ENCODE measurements at regions not wholly inside any gene's neighbourhood (a gene's known extent, or its start where the extent isn't known, plus 50 kb on each side); places are given as distances from the start of the nearest gene placed in this dataset.

DNA sequence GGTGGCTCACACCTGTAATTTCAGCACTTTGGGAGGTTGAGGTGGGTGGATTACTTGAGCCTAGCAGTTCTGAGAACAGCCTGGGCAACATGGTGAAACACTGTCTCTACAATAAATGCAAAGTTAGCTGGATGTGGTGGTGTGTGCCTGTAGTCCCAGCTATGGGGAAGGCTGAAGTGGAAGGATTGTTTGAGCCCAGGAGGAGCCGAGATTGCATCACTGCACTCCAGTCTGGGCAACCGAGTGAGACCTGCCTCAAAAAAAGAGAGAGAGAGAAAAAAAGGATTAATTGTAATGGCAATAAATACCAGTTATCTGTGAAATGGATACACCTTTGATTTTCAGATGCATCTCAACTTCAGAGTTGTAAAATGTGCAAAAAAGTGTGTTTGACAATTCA lies 58.8 kb downstream of the SPRY1 start:
- POLR2A ChIA-PET = no interaction called here
- CTCF ChIA-PET = no interaction called here
- Mint-ChIP-seq H3K4me3 (no peak overlapping the region), H3K9me3 (no peaks in the 10 kb centered on the region), H3K27me3 (peaks cover 4% of the 10 kb centered on the region), H3K4me1 (peaks cover 1% of the 10 kb centered on the region), H3K36me3 (ENCODE audit: low read depth) (no peaks in the 10 kb centered on the region), H3K27ac (no peak overlapping the region)
- no peak for DNase-seq

DNA sequence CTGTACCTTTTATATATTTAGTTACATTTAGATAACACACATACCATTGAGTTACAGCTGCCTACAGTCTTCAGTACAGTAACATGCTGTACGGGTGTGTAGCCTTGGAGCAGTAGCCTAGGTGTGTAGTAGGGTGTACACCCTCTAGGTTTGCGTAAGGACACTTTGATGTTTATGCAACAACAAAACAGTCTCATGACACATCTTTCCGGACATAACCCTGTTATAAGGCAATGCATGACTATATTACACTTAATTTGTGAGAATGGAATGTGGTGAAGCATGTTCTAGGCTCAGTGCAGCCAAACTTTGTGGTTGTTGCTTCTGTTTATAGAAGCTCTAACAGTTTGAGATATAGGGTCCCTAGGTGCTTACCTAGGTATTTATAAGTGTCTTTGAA lies 65.4 kb downstream of the SPRY1 start:
- no peaks in the 10 kb centered on the region for H3K36me3 Mint-ChIP-seq (ENCODE audit: low read depth)
- no peaks in the 10 kb centered on the region for H3K9me3 Mint-ChIP-seq
- peaks cover 9% of the 10 kb centered on the region for H3K27me3 Mint-ChIP-seq
- H3K27ac Mint-ChIP-seq = no peak overlapping the region
- H3K4me3 Mint-ChIP-seq = no peak overlapping the region
- no peaks in the 10 kb centered on the region for H3K4me1 Mint-ChIP-seq
- DNase-seq = no peak
- POLR2A ChIA-PET = no interaction called here
- CTCF ChIA-PET = no interaction called here

DNA sequence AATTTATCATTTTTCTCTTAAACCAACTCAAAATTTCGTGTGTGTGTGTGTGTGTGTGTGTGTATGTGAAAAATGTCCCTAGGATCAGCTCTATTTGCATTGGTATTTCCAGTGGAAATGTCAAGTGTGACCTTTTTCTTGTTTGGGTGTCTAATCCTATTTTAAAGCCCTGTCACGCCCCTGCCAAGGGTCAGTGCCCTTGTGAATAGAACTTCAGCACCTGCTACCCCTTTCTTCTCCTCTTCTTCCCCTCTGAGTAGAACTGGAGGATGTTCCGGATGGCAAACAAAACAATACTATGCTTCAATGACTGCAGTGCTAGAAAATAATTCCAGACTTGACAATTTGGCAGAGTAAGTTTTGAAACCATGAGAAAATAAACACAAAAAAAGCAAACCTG lies 67.3 kb downstream of the SPRY1 start:
- Mint-ChIP-seq H3K27ac (no peak overlapping the region), H3K9me3 (no peaks in the 10 kb centered on the region), H3K36me3 (ENCODE audit: low read depth) (no peaks in the 10 kb centered on the region), H3K4me1 (no peaks in the 10 kb centered on the region), H3K27me3 (peaks cover 9% of the 10 kb centered on the region), H3K4me3 (no peak overlapping the region)
- no peak for DNase-seq
- ChIA-PET CTCF (no interaction called here), POLR2A (no interaction called here)

DNA sequence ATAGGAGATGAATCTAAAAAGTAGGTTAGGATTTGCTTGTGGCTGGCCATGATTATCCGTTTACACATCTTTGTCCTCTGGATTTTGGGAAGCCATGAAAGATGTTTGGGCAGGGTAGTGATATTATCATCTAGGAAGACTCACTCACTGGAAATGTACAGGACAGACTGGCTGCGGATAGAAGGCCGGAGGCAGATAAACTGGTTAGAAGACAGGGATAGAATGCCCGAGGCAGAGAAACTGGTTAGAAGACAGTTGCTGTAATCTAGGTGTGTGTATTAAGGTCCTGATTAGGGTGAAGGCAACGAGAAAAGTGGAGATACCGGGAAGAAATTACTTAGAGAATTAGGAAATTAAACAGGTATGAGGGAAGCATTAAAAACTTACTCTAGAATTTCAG lies 68.8 kb downstream of the SPRY1 start:
- no peak for DNase-seq
- CTCF ChIA-PET = no interaction called here
- Mint-ChIP-seq H3K9me3 (no peaks in the 10 kb centered on the region), H3K27me3 (peaks cover 9% of the 10 kb centered on the region), H3K36me3 (ENCODE audit: low read depth) (no peaks in the 10 kb centered on the region), H3K4me1 (no peaks in the 10 kb centered on the region), H3K27ac (no peak overlapping the region), H3K4me3 (no peak overlapping the region)
- POLR2A ChIA-PET = no interaction called here

DNA sequence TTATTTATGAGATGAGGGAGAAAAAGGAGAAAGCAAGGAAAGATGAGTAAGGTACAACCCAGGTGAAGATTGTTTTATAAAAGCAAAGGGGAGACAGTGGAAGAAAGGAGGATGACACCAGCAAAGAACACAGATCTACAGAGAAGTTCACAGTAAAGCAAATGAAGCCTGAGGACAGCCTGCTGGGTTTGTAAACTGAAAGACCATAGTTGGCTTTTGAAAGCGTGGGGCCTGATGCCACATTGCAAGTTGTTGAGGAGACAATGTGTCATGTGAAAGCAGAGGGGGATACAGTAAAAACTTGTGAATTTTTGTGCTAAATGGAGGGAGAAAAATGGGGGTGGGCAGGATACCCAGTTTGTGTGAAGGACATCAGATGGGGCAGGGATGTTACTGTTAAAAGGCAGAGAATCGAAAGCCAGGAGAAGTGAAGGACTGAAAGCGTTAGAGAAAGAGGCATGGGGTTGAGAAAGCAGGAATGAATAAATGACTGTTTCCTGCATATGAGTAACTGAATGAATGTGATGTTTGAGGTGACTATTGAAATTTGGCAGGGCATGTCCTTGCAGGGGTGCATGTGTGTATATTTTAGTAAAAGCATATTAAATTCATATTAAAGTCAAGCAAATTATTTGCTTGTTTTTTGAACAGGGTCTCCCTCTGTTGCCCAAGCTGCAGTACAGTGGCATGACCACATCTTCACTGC lies 69.6 kb downstream of the SPRY1 start:
- peaks cover 9% of the 10 kb centered on the region for H3K27me3 Mint-ChIP-seq
- no peak overlapping the region for H3K27ac Mint-ChIP-seq
- H3K4me1 Mint-ChIP-seq = no peaks in the 10 kb centered on the region
- ChIA-PET CTCF (no interaction called here), POLR2A (no interaction called here)
- H3K36me3 Mint-ChIP-seq (ENCODE audit: low read depth) = no peaks in the 10 kb centered on the region
- H3K4me3 Mint-ChIP-seq = no peak overlapping the region
- DNase-seq = no peak
- no peaks in the 10 kb centered on the region for H3K9me3 Mint-ChIP-seq

DNA sequence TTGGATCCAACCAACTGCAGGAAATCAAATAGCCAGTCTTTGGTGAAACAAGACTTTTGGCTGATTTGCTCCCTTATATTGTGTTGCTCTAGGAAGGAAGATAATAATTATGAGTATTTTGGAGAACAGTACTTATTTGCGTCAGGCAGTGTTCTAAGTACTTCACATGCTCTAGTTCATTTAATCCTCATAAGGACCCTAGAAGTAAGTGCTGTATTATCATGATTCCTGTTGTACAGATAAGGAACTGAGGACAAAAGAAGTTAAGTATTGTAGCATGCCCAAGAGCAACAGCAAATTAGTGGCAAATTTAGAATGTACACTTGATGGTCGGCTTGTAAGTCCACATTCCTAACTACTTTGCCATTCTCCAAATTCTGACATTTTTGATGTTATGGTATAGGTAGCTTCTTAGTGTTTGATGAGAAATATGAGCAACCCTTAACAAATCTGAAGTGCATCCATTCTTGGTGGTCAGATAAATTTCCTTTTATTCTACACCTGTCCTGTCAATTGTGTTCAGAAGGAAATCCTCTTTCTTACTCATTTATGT lies 72.0 kb downstream of the SPRY1 start:
- H3K4me1 Mint-ChIP-seq = no peaks in the 10 kb centered on the region
- POLR2A ChIA-PET = no interaction called here
- no peaks in the 10 kb centered on the region for H3K36me3 Mint-ChIP-seq (ENCODE audit: low read depth)
- H3K27ac Mint-ChIP-seq = no peak overlapping the region
- H3K27me3 Mint-ChIP-seq = peaks cover 10% of the 10 kb centered on the region
- no peak overlapping the region for H3K4me3 Mint-ChIP-seq
- H3K9me3 Mint-ChIP-seq = no peaks in the 10 kb centered on the region
- no peak for DNase-seq
- CTCF ChIA-PET = no interaction called here

DNA sequence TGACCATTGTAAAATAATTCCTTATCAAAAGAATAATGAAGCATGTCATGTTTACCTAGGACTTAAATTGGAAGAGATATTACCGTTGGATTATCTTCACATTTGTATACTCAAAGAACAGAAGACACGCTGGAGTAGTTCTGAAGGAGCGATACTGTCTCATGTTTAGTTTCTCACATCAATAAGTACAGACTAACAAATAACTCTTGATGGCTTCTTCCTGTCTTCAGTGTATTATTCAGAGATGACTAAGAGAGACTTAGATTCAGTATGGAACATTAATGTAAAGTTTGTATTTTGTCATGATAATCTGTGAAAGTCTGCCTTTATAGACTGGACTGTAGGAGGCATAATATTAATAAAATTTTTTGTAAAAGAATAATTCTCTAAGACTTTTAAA lies 72.7 kb downstream of the SPRY1 start:
- H3K27ac Mint-ChIP-seq = no peak overlapping the region
- no peak overlapping the region for H3K4me3 Mint-ChIP-seq
- H3K9me3 Mint-ChIP-seq = no peaks in the 10 kb centered on the region
- H3K36me3 Mint-ChIP-seq (ENCODE audit: low read depth) = no peaks in the 10 kb centered on the region
- ChIA-PET POLR2A (no interaction called here), CTCF (no interaction called here)
- peaks cover 7% of the 10 kb centered on the region for H3K27me3 Mint-ChIP-seq
- no peaks in the 10 kb centered on the region for H3K4me1 Mint-ChIP-seq
- DNase-seq = no peak

DNA sequence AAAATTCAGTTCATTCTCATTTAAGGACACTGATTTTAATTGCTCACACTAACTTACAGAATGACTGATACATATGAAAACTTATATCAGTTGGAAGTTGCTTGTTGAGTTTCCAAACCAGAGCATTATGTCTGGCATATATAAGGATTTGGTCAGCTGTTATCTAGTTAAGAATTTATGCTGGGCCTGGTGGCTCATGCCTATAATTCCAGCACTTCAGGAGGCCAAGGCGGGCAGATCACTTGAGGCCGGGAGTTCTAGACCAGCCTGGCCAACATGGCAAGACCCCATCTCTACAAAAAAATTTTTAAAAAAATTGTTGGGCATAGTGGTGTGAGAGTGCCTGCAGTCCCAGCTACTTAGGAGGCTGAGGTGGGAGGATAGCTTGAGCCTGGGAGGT lies 73.1 kb downstream of the SPRY1 start:
- Mint-ChIP-seq H3K4me3 (no peak overlapping the region), H3K4me1 (no peaks in the 10 kb centered on the region), H3K27ac (no peak overlapping the region), H3K27me3 (peaks cover 6% of the 10 kb centered on the region), H3K36me3 (ENCODE audit: low read depth) (no peaks in the 10 kb centered on the region), H3K9me3 (no peaks in the 10 kb centered on the region)
- no peak for DNase-seq
- ChIA-PET CTCF (no interaction called here), POLR2A (no interaction called here)

DNA sequence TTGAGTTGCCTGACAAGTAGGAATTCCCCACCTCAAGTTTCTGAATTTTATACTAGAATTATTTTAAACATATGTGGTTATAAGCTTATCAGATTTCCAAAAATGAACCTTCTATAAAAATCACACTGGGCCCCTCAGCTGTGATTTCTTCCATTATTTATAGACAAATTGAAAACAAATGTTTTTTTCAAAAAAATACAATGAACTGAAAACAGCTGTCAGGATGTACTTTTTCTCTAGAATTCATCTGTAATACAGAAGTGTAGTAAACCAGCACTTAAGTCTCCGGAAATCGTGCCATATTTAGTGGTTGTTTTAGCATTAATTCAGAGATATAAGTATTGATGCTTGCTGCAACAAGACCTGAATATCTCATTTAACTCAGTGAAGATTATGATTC lies 74.0 kb downstream of the SPRY1 start:
- peaks cover 4% of the 10 kb centered on the region for H3K27me3 Mint-ChIP-seq
- no peaks in the 10 kb centered on the region for H3K4me1 Mint-ChIP-seq
- DNase-seq = no peak
- no peak overlapping the region for H3K27ac Mint-ChIP-seq
- H3K36me3 Mint-ChIP-seq (ENCODE audit: low read depth) = no peaks in the 10 kb centered on the region
- no peaks in the 10 kb centered on the region for H3K9me3 Mint-ChIP-seq
- no peak overlapping the region for H3K4me3 Mint-ChIP-seq
- ChIA-PET CTCF (no interaction called here), POLR2A (no interaction called here)

DNA sequence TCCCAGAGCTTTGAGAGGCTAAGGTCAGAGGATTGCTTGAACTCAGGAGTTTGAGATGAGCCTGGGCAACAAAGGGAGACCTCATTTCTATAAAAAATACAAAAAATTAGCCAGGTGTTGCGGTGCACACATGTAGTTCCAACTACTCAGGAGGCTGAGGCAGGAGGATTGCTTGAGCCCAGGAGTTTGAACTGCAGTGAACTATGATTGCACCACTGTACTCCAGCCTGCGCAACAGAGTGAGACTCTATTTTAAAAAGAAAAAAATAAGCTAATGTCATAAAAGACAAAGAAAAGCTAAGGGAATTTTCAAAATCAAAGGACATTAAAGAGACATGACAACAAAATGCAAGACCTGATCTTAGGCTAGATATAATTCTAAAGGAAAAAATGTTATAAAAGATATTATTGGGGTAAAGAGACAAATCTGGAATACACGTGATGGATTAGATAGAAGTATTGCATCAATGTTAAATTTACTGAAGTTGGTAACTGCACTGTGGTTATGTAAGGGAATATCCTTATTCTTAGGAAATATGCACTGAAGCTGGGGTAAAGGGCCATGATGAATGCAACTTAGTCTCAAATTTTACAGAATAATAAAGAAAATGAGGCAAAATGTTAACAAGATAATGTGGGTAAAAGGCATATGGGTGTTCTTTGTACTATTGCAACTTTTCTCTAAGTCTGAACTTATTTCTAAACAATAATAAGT lies 75.2 kb downstream of the SPRY1 start:
- ChIA-PET CTCF (no interaction called here), POLR2A (no interaction called here)
- Mint-ChIP-seq H3K27ac (no peak overlapping the region), H3K4me1 (no peaks in the 10 kb centered on the region), H3K9me3 (no peaks in the 10 kb centered on the region), H3K4me3 (no peak overlapping the region), H3K36me3 (ENCODE audit: low read depth) (no peaks in the 10 kb centered on the region), H3K27me3 (peaks cover 2% of the 10 kb centered on the region)
- DNase-seq = no peak

DNA sequence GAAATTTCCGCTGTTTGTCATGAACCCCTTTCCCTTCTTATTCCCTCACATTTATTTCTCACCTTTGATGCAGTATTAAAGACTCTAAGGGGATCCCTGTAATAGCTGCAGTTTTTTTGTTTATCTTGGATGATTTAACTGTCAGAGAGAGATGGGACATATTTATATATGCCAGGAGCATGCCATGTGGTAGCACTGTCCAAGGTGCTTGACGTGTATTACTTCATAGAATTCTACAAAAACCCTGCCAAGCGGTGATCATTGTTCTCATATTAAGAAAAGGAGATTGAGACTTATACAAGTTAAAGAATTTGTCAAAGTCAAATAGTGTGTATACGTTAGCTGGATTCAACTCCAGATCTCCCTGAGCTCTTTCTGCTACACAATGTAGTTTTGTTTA lies 78.2 kb downstream of the SPRY1 start:
- no peaks in the 10 kb centered on the region for H3K9me3 Mint-ChIP-seq
- ChIA-PET CTCF (interaction anchor here (0.9 kb wide), 1 partner anchor 13 kb away, joined by 3 read pairs; no protein-coding TSS in a partner anchor), POLR2A (no interaction called here)
- peaks cover 2% of the 10 kb centered on the region for H3K27me3 Mint-ChIP-seq
- no peaks in the 10 kb centered on the region for H3K36me3 Mint-ChIP-seq (ENCODE audit: low read depth)
- peaks cover 24% of the 10 kb centered on the region for H3K4me1 Mint-ChIP-seq
- H3K27ac Mint-ChIP-seq = no peak overlapping the region
- no peak for DNase-seq
- no peak overlapping the region for H3K4me3 Mint-ChIP-seq

DNA sequence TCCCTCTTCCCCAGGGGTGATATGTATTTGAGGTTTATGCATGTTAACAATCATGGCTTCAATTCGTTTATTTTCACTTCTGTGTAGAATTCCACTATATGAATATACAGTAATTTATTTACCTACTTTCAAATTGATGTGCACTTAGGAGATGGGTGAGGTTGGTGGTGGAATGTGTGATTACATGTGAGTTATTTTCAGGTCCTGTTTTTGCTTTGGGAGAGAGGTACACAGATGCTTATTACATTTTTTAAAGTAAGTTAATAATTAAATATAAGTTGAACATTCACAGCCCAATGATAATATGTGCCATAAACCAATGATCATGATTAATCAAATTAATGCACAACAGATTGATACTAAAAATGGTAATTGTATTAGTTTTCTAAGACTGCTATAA lies 79.5 kb downstream of the SPRY1 start:
- DNase-seq = no peak
- Mint-ChIP-seq H3K27me3 (peaks cover 2% of the 10 kb centered on the region), H3K4me1 (peaks cover 24% of the 10 kb centered on the region), H3K9me3 (no peaks in the 10 kb centered on the region), H3K4me3 (no peak overlapping the region), H3K27ac (no peak overlapping the region), H3K36me3 (ENCODE audit: low read depth) (no peaks in the 10 kb centered on the region)
- POLR2A ChIA-PET = no interaction called here
- CTCF ChIA-PET = no interaction called here

DNA sequence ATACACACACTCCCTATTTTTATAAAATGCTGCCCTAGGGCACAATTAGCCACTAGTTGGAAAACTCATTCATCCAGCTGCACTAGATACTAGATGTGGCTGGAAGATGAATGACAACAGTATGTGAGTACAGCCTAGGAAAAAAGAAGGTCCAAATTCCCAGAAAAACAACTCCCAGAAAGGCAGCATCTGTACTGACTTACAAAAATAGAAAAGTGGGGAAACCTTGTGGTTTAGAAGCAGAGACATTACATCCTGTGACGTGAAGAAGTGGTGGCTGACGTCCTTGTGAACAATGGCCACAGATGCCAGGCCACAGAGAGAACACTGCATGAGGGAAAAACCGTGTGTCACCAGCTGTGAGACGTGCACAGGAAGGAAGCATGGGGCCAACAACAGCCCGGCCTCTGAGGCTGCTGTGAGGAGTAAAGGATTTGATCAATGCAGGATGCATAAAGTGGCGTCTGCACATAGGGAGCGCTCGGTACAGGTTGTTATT lies 81.2 kb downstream of the SPRY1 start:
- Mint-ChIP-seq H3K36me3 (ENCODE audit: low read depth) (no peaks in the 10 kb centered on the region), H3K27me3 (no peaks in the 10 kb centered on the region), H3K4me1 (peaks cover 24% of the 10 kb centered on the region), H3K27ac (peak overlapping the region; percentile 17), H3K4me3 (no peak overlapping the region), H3K9me3 (no peaks in the 10 kb centered on the region)
- ChIA-PET CTCF (no interaction called here), POLR2A (no interaction called here)
- DNase-seq = peak; percentile 77

DNA sequence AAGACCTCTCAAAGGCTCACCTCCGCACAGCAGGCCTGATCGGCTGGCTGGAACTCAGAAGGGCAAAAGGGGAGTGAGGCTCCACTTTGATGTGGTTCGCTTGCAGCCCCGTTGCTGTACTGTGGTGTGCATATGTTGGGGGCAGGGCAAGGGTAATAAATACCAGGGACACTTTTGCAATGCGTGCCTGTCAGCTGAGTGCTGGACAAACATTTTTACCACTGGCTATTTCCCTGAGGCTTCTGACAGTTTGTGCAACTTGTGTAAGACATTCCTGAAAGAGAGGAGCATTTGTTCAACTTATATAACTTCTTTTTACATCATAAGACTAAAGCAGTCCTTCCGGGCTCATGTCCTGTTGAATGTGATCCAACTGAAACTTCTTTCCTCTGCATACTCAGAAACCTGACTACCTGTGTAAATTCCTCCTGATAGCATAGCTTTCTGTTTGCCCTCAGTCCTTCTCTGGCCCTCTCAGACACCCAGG lies 82.3 kb downstream of the SPRY1 start:
- Mint-ChIP-seq H3K9me3 (no peaks in the 10 kb centered on the region), H3K4me3 (no peak overlapping the region), H3K27me3 (no peaks in the 10 kb centered on the region), H3K4me1 (peaks cover 24% of the 10 kb centered on the region), H3K36me3 (ENCODE audit: low read depth) (no peaks in the 10 kb centered on the region), H3K27ac (no peak overlapping the region)
- CTCF ChIA-PET = no interaction called here
- DNase-seq = no peak
- POLR2A ChIA-PET = no interaction called here
